Right renal cortex interstitium (tissue), 3 donors: ENCODE measurements at regions not wholly inside any gene's neighbourhood (a gene's known extent, or its start where the extent isn't known, plus 50 kb on each side); places are given as distances from the start of the nearest gene placed in this dataset.

Source experiments
- DNase-seq, 3 donors: peaks; one replicate each; pipeline ENCODE4 v3.0.0-alpha.2; 2013; ENCODE audit warnings: low read depth in 3 of 3, low spot score in 2 of 3

DNA sequence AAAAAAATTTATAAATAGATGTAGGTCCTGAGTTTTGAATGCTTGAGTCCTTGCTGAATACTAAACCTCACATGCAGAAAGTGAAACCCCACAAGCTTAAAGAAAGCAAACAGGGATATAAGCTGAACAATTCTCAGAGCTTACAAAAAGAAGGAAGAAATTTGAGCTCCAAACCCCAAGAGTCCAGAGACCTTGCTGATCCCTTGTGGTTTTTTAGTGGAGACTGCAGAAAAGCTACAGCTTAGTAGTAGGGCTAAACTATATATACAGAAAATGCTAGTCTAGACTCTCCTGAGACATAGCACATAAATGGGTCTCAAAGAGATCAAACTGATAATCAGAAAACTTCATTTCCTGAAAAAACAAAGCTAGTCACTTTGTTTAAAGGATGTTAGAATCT is 1548.1 kb upstream of the ZEB2 start:
- DNase-seq: no peak

DNA sequence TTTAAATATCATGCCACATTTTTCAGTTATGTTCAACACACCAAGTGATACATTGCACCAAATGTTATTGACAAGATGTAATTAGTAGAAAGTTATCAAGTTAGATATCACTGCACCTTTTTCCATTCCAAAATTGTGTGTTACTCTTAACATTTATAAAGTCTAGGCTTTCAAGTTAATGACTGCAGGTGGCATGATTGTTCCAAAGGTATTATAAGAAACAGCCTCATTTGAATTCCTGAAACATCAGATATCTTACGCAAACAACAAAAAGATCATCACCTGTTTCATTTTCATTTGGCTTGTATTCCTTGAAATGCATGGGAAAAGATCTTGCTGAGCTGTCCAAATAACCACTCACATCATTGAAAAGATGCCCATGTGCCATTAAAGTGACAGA is 1528.2 kb upstream of the ZEB2 start:
- DNase-seq: no peak

DNA sequence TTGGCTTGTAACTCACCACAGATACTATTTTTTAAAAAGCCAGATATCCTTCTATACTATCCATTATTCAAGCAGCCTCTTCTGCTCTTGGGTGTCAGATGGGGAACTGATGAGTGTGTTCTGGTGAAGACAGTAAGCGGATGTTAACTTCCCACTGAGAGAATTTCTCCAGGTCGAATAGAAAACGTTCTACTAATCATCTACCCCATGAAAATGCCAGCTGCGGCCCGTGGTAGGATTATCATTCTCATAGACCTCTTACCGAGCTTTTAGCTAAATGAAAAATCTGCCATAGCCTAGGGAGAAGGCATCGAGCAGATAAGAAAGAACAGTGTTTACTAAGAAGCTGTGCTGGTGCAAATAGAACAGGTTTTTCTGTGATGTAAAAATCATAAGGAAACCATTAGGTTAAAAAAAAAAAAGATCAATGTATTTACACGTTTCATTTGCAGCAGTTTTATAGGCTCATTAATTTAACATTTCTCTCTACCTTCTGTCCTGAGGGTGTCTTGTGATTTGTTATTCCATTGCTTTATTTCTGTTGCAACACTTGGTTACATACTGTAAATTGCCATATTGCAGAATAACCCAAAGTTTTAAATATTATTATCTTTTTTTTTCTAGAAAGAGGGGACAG is 1521.5 kb upstream of the ZEB2 start:
- no peak for DNase-seq

DNA sequence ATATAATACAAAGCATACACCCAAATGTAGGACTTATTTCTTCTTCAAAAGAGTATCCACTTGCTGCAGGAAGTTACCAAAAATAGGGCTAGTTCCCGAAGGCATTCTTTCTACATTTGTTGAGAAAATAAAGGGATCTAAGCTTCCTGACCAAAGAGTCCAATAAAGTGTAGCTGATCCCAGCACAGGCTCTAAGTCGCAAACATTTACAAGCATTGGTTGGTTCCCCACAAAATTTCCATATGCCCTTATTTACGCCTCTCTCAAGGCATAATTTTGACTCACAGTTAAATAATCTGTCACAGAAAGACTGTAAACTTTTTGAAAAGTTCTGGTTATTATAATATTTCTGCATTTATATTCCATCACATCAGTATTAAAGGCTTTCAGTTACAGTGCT is 1520.1 kb upstream of the ZEB2 start:
- DNase-seq: no peak

DNA sequence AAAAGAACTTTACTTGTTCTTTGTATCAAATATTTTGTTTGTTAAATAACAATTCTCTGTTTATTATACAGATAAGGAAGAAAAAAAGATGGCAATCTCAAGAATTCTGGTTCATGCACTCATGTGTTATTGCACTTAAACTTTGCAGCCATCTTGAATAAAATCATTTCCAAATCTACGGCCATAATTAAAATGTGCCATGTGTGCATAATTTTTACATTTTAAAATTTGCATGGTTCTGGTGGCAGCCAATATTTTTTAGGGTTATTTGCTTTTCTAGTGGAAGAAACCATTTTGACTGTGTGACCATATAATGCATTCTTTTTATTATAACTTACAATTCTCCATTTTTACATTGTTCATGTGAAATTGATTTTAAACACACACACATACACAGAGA is 1518.1 kb upstream of the ZEB2 start:
- DNase-seq: no peak

DNA sequence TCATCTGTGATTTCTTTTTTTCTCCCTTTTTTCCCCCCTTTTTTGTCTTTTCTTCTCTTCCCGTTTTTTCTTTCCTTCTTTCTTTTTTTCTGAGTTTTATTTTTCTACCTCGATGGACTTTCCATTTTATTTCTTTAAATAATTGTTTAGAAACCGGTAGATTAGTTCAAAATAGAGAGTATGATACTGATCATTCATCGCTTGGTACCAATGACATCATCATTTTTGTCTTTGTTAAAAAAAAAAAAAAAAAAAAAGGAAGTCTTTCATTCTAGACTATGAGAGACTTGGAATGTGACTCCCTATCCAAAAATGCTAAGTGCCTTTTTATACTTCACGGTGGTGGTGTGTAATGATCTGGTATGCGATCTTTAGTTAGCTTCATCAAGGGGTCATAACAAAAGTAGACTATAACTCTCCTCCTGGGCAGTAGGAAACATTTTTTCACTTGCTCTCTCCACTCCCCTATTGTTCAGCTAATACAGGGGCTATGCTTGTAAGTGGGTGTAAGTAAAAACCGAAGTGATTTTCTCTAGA is 1517.5 kb upstream of the ZEB2 start:
- DNase-seq: no peak

DNA sequence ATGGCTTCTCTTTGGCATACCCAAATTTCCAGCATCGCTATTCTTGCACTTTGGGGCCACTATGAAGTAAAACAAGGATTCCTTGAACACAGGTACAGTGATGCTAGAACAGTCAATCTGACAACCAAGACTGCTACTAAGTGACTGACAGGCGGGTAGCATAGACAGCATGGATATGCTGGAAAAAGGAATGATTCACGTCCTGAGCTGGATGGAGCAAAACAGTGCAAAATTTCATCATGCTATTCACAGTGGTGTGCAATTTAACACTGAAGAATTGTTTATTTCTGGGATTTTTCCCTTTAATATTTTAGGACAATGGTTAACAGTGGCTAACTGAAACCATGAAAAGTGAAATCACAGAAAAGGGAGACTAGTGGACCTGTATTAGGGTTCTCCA is 1511.2 kb upstream of the ZEB2 start:
- DNase-seq: no peak

DNA sequence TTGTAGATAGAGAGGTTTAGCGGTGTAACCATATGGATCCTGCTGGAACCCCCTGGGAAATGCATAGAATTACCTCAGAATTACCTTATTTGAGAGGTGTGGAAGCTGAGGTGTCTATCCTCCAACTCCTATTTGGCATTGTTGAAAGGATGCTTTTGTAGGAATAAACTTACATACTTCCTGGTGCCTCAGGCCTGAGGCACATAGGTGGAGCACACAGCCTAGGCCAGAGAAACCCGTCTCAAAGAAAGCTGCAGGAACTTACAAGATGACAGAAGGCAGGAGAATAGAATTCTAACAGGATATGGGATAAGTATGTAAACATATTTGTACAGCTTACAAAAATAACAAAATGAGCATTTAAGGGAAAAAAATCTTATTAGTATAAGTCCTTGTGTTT is 1507.2 kb upstream of the ZEB2 start:
- DNase-seq: no peak

DNA sequence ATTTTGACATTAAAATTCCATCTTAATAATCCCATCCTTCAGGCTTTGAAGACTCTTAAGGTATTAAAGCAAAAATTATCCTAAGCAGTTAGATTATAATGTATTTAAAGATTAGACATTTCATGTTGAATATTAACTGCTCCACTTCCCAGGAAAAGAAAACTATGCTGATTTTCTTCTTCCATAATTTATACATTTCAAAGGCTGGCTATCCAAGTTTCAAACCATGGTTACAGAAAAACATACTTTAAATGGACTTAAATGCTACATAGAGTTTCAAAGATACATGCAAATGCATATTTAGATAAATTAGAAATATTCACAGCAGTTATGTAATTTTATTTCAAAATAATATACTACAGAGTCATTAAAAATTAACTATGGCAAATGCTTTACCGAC is 1505.6 kb upstream of the ZEB2 start:
- no peak for DNase-seq

DNA sequence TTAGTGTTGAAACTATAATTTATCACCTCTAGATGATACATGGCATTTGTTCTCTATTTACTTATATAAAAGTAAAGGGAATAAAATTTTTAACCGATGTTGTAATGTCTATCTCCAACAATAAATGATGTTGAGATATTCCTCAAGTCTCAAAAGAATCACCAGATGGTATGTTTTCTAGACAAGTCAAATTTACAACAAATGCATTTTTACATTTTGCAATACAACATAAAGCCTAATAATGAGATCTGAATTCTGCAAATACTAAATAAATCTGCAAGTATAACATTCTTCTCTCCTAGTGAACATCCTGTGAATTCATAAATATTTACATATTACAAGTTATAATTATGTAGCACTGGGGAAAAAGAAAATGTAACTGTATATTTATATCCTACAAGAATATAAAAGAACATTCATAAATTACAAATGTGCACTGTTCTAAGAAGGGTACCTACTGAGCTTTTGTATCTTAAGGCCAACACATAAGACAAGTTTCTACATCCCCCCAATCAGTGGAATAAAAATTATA is 1504.4 kb upstream of the ZEB2 start:
- no peak for DNase-seq

DNA sequence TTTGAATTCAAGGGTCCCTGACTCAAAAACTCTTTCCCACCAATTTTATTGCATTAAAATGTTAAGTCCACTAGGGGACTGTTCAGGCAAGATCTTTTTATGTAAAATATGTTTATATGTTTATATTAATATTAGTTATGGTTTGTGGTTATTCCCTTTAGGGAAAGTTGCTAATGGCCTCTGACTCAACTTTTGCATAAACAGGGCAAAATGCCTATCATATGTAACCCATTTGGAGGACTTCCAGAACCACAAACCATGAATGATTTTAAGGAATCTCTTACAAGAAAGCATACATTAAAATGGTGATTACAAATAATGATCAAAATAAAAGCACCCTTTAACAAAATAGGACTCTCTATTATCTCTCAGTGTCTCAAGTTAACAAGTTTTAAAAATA is 1484.5 kb upstream of the ZEB2 start:
- DNase-seq: no peak

DNA sequence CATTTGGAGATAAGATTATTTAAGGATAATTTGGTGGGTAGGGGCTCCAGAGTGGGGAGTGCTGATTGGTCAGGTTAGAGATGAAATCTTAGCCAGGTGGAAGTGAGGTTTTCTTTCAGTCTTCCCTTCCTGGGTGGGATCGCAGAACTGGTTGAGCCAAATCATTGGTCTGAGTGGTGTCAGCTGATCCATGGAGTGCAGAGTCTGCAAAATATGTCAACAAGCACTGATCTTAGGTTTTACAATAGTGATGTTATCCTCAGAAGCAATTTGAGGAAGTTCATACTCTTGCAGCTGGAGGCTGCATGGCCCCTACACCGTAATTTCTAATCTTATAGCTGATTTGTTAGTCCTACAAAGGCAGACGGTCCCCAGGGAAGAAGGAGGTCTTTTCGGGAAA is 1483.4 kb upstream of the ZEB2 start:
- DNase-seq: no peak

DNA sequence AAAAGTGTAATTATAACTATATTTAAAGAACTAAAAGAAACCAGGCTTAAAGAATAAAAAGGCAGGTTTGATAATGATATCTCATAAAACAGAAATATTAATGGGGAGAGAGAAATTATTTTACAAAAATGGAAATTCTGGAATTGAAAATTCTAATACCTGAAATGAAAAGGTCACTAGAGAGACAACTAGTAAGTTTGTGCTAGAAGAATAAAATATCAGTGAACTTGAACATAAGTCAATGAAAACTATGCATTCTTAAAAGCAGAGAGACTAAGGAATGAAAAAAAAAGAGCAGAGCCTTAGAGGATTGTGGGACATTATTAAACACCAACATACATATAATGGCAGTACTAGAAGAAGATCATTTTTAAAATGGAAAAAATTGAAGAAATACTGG is 1475.0 kb upstream of the ZEB2 start:
- DNase-seq: no peak

DNA sequence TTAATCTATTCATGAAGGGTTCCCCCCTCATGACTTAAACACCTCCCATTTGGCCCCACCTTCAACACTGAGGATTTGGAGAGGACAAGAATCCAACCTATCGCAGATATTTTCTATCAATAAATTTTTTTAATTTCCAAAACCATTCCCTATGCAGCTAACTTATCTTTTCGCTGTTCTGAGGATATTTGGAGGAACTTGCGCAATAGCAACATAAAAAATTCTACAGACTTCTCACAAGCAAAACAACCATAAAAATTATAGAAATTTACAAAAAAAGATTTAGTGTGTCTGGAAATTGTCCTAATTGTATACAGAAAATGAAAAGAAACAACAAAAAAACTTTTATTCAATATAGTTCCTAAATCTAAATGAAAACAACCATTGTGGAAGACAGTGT is 1472.7 kb upstream of the ZEB2 start:
- no peak for DNase-seq

DNA sequence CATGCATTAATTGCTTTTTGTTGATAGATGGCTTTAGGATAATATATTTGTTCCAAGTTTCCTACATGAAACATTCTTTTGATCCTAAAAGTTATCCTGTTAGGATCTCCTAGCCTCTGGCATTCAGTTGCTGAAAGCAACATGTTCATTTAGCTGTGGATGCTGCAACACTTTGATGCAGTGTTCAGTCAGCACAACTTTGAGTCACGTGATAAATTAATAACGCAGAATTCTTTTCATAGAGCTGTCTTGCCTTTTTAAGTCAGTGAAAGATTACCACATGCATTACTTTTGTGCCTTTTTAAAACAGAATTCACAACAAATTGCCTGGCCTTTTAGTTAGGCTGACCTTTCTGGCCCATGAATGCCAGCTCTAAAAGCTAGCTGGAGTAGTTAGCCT is 1467.9 kb upstream of the ZEB2 start:
- no peak for DNase-seq

DNA sequence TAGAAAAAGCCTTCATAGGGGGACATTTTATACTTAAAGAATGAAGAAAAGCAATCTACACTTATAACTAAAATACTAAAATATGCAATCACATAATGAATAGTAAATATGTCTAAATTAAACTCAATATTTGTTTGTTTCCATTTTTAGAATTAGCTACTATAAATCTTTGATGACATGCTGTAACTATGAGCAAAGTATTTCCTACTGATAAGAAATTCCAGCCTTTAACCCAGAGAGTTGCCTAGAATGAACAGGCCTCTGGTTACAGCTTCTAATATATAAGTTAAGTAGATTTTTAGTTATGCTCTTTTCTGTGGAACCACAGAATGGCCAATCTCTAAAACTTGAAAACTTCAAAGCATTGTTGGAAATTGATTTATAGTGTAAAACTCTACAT is 1465.6 kb upstream of the ZEB2 start:
- DNase-seq: no peak

DNA sequence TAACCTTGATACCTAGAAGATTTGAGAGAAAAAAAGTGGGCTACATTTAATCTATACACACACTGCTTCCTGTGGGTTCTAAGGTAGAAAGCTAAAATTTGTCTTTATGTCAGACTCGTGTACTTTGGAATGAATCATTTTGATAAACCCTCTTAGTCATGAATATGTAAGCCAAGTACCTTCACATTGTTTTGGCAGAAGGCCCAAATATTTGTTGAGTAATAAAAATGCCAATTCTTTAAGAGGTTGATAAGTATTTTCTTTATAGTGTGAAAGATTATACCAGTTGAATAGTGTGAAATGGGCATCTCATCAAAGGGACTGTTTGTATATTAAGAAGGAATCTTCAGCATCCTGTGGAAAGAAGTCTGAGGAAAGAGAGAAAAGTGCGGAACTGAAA is 1464.7 kb upstream of the ZEB2 start:
- no peak for DNase-seq

DNA sequence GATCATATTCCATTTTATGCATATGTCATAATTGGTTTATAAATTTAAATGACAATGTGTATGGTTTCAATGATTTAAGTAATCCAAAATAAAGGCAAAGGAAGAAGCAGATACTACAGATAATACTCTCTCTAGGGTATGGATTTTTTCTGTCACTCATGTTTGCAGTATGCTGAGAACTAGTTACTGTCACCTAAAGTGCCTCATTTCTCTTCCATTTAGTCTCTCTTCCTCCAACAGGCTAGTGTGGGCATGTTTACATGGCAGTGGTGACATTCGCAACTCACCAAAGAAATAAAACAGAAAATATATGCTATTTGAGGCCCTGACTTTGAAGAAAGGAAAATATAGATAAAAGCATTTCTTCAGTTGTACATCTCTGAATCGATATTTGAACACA is 1460.4 kb upstream of the ZEB2 start:
- no peak for DNase-seq

DNA sequence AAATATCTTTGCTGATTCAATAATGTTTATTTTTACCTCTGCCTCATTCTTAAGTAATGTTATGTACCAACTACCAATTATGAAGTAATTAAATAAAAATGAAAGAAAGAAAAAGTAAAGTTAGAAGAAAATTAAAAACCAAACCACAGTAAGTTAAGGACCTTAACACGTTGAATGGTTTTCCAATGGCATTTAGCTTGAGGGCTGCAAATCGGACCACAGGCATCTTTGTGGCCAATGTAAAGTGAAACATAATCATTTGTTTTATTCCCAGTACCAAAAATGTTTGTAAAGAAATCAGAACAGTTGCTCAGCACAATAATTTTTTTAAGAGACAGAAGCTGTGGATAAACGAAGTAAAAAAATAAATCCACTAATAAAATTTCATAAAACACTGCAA is 1455.5 kb upstream of the ZEB2 start:
- no peak for DNase-seq

DNA sequence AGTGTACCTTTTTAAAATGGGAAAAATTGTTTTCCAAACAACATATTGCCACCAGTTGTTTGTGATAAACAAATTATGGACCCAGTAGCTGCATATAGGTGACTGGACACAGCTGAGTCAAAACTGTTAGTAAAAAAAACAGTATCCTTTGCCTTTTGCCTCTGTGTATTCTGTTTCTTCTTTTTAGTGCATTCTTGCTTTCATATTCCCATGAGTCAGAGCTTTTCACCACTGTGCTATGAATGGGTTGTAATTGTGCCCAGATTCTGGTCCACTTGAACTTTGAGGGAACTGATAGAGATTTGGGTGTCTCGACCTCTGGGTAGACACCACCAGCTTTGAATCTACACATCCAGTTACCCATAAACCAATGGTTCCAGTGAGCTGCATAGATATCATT is 1441.9 kb upstream of the ZEB2 start:
- DNase-seq: no peak

DNA sequence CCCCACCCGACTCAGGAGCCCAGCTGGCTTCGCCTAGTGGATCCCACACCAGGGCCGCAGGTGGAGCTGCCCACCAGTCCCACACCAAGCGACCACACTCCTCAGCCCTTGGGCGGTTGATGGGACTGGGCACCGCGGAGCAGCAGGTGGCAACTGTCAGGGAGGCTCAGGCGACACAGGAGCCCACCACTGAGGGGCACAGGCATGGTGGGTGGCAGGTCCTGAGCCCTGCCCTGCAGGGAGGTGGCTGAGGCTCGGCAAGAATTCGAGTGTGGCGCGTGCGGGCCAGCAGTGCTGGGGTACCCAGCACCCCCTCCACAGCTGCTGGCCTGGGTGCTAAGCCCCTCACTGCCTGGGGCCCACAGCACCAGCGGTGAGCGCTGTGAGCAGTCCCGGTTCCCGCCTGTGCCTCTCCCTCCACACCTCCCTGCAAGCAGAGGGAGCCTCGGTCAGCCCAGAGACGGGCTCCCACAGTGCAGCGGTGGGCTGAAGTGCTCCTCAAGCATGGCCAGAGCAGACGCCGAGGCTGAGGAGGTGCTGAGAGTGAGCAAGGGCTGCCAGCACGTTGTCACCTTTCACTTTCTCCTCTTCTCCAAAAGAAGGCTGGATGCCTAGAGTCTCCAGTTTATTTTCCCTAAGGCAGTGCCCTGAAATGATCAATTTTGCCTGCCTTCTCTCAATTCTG is 1440.7 kb upstream of the ZEB2 start:
- no peak for DNase-seq

DNA sequence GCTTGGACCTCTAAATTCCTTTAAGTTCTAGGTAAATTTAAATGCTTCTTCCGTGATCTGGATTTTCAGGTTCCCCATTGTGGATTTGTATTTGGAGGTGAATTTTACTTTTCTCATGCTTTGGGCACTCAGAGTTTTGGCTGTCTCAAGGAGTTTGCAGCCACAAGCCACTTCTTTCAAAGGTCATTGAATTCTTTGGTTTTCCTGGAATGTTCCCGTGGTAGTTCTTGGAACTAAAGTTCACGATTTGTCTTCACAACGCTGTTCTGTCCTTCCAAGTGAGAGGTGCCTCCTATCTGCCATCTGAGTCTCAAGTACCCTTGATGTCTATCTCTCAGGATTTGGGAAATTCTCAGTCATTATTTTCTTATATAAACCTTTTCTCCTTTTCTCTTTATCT is 1438.7 kb upstream of the ZEB2 start:
- DNase-seq: no peak
